ENCODE measurements at regions not wholly inside any gene's neighbourhood (a gene's known extent, or its start where the extent isn't known, plus 50 kb on each side); places are given as distances from the start of the nearest gene placed in this dataset.
"Not testable (repeated sequence)": the region's sequence is repeated elsewhere in the genome, so short reads cannot be mapped to it uniquely, and the experiment has no call there.

DNA sequence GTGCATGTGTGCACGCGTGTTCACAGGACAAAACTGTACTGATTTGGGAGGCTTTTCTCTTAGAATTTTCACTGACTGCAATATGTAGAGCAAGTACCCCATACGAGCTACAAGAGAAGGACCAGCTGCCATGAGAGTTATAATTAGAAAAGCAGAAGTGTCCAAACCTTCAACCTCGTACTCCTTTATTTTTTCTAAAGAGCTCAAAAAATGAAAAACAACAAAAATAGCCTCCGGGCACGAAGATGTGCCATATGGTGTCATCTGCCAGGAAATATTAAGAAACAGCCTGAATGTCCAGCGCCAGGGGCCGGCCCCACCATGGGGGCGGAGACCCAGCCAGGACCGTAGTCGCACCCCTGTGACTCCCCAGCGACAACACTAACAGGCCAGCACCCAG, 84.6 kb downstream of the KCNJ18 start:
- H3K4me1 ChIP-seq (ENCODE audit: control insufficient read depth, insufficient read depth, low read length); H3K27ac ChIP-seq (ENCODE audit: extremely low read depth, low read depth, low read length); H3K9me3 ChIP-seq (ENCODE audit: control insufficient read depth, insufficient read depth, low read depth, low read length); CTCF ChIA-PET; POLR2A ChIA-PET; H3K4me3 ChIP-seq (ENCODE audit: low read depth, low read length); H3K36me3 ChIP-seq (ENCODE audit: control insufficient read depth in 2 of 2, insufficient read depth in 1 of 2, low read length in 2 of 2): not testable (repeated sequence)

DNA sequence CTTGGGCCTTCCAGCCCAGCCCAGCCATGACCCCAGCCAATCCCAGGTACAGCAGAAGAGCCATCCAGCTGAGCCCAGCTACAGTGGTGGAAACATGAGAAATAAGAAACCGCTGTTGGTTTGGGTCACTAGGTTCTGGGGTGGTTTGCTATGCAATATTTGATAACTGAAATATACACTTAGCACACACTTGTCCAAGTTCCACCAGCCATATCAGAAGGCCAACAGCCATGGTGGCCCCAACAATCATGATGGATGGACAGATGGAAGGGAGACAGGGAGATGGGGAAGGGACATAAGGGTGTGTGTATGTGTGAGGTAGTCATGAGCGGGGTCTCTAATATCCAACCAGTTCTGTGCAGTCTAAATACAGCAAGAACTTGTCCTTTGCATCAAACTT, 86.5 kb downstream of the KCNJ18 start:
- H3K27ac ChIP-seq (ENCODE audit: extremely low read depth, low read depth, low read length); CTCF ChIA-PET: not testable (repeated sequence)

DNA sequence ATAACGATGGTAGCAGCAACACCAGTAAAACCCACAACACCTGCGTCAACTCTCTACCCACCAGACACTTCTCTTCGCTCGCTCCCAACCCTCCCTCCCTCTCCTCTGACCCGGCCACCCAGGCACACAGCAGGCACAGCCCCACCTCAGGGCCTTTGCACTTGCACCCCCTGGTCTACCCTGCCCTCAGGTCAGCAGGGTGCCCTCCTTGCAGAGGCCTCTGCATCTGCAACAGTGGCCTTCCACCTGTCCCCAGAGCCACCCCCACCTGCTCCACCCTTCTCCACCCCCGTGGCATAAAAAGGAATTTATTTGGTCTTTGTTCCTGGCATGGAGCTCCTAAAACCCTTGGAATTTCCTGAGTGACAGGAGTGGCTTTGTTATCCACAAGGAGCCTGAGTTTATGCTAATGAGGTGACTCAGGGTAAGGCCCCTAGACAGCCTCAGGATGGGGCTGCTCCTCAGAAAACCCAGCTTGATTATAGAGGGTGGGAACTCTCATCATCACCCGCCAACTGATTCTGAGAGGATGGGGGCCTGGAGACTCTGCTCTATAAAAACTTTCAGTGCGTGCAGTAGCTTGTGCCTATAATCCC, 88.1 kb downstream of the KCNJ18 start:
- H3K4me1 ChIP-seq (ENCODE audit: control insufficient read depth, insufficient read depth, low read length); H3K36me3 ChIP-seq (ENCODE audit: control insufficient read depth in 2 of 2, insufficient read depth in 1 of 2, low read length in 2 of 2); H3K4me3 ChIP-seq (ENCODE audit: low read depth, low read length); H3K27ac ChIP-seq (ENCODE audit: extremely low read depth, low read depth, low read length); H3K9me3 ChIP-seq (ENCODE audit: control insufficient read depth, insufficient read depth, low read depth, low read length); POLR2A ChIA-PET: not testable (repeated sequence)
- CTCF ChIA-PET: interaction anchor here (0.6 kb wide), 1 partner anchor 473 kb away, joined by 6 read pairs; no protein-coding TSS in a partner anchor

More for the DNA sequence above, 86.5 kb downstream of the KCNJ18 start:
- H3K36me3 ChIP-seq (ENCODE audit: control insufficient read depth in 2 of 2, insufficient read depth in 1 of 2, low read length in 2 of 2); H3K4me1 ChIP-seq (ENCODE audit: control insufficient read depth, insufficient read depth, low read length); H3K4me3 ChIP-seq (ENCODE audit: low read depth, low read length); H3K9me3 ChIP-seq (ENCODE audit: control insufficient read depth, insufficient read depth, low read depth, low read length); POLR2A ChIA-PET: not testable (repeated sequence)

DNA sequence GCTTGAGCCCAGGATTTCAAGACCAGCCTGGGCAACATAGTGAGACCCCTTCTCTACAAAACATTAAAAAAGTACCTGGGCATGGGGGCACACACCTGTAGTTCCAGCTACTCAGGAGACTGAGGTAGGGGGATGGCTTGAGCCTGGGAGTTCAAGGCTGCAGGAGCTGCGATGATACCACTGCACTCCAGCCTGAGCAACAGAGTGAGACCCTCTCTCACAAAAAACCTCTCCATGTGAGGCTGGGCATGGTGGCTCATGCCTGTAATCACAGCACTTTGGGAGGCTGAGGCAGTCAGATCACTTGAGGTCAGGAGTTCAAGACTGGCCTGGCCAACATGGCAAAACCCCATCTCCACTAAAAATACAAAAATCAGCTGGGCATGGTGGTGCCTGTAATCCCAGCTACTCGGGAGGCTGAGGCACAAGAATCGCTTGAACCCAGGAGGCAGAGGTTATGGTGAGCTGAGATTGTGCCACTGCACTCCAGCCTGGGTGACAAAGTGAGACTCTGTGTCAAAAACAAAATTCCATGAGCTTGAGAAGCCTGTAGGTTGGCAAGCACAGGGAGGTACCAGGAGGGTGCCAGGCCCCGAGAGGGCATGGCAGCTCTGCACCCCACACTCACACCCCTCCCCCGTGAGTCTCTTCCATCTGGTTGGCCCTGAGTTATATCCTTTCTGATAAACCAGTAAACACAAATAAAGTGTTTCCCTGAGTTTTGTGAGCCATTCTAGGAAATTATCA, 88.8 kb downstream of the KCNJ18 start:
- H3K27ac ChIP-seq (ENCODE audit: extremely low read depth, low read depth, low read length); H3K36me3 ChIP-seq (ENCODE audit: control insufficient read depth in 2 of 2, insufficient read depth in 1 of 2, low read length in 2 of 2); H3K4me3 ChIP-seq (ENCODE audit: low read depth, low read length); POLR2A ChIA-PET; H3K4me1 ChIP-seq (ENCODE audit: control insufficient read depth, insufficient read depth, low read length); H3K9me3 ChIP-seq (ENCODE audit: control insufficient read depth, insufficient read depth, low read depth, low read length): not testable (repeated sequence)
- CTCF ChIA-PET: interaction anchor here (0.6 kb wide), 2 partner anchors 39 to 473 kb away, joined by 4 to 6 read pairs; no protein-coding TSS in a partner anchor

DNA sequence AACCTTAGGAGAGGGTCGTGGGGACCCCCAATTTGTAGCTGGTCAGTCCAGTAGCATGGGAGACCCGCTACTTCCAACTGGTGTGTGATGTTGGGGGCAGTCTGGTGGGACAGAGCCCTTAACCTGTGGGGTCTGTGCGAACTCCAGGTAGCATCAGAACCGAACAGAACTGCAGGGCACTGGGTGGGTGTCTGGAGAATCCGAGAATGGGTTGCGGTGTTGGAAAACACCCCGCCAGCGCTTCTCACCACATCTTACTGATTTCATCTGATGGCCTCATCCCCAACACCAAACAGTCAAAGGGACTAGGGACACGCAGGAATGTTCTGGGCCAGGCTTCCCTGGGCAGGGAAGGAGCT, 89.3 kb downstream of the KCNJ18 start:
- H3K9me3 ChIP-seq (ENCODE audit: control insufficient read depth, insufficient read depth, low read depth, low read length); POLR2A ChIA-PET; H3K4me1 ChIP-seq (ENCODE audit: control insufficient read depth, insufficient read depth, low read length); H3K27ac ChIP-seq (ENCODE audit: extremely low read depth, low read depth, low read length); H3K4me3 ChIP-seq (ENCODE audit: low read depth, low read length); H3K36me3 ChIP-seq (ENCODE audit: control insufficient read depth in 2 of 2, insufficient read depth in 1 of 2, low read length in 2 of 2): not testable (repeated sequence)
- CTCF ChIA-PET: interaction anchor here (0.6 kb wide), 1 partner anchor 38 kb away, joined by 4 read pairs; no protein-coding TSS in a partner anchor

DNA sequence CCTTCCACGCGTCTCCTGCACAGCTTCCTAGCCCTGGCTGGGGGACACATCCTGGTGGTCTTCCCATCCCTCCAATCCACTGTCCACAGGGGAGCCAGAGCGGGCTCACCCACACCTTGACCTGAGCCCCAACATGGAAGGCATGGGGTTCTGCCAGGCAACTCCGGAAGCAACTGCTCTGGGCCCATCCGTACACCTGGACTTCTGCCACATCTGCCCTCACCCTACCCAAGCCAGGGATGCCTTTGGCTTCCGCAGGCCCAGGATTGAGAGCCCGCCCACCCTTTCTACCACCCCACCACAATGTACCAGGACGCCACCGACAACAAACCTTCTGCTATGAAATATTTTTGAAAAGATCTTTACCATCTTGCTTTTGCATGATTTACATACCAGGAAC, 89.8 kb downstream of the KCNJ18 start:
- H3K36me3 ChIP-seq (ENCODE audit: control insufficient read depth in 2 of 2, insufficient read depth in 1 of 2, low read length in 2 of 2): not testable (repeated sequence)

DNA sequence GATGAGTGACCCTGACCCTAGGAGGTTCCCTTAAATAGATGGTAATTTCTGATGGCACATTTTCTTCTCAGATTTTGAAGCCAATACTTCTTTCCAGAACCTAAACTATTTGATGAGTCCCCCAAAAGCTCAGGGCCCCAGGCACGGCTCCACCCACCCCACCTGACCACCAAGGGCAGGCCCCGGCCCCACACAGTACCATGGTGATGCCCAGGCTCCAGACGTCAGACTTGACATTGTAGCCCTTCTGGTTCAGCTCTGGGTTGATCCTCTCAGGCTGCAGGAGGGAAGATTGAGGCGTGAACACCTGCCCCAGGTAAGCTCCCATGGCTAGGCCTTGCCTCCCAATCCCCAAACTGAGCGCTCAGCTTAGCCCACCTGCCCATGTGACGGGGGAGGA, 90.3 kb downstream of the KCNJ18 start:
- H3K4me3 ChIP-seq (ENCODE audit: low read depth, low read length); CTCF ChIA-PET; H3K9me3 ChIP-seq (ENCODE audit: control insufficient read depth, insufficient read depth, low read depth, low read length); H3K27ac ChIP-seq (ENCODE audit: extremely low read depth, low read depth, low read length); H3K36me3 ChIP-seq (ENCODE audit: control insufficient read depth in 2 of 2, insufficient read depth in 1 of 2, low read length in 2 of 2); H3K4me1 ChIP-seq (ENCODE audit: control insufficient read depth, insufficient read depth, low read length); POLR2A ChIA-PET: not testable (repeated sequence)

More for the DNA sequence above, 89.8 kb downstream of the KCNJ18 start:
- POLR2A ChIA-PET; H3K9me3 ChIP-seq (ENCODE audit: control insufficient read depth, insufficient read depth, low read depth, low read length); H3K27ac ChIP-seq (ENCODE audit: extremely low read depth, low read depth, low read length); H3K4me1 ChIP-seq (ENCODE audit: control insufficient read depth, insufficient read depth, low read length); CTCF ChIA-PET; H3K4me3 ChIP-seq (ENCODE audit: low read depth, low read length): not testable (repeated sequence)

DNA sequence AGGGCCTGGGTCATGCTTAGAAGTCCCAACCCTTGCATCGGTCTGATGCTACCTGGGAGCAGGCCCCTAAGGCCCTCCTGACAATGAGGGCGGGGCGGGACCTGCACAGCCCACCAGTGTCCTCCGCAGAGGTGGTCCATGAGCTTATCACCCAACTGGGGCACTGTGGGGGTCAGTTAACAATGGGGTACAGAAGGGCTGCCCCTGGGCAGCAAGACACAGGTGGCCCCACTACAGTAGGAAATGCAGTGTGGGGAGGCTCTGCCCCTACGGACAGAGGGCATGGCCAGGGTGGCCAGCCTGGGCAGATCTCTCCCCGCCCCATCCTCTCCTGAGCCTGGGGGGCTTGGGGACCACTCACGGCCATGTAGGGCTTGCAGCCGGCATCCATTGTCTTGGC, 90.7 kb downstream of the KCNJ18 start:
- H3K36me3 ChIP-seq (ENCODE audit: control insufficient read depth in 2 of 2, insufficient read depth in 1 of 2, low read length in 2 of 2); CTCF ChIA-PET; H3K4me1 ChIP-seq (ENCODE audit: control insufficient read depth, insufficient read depth, low read length); H3K9me3 ChIP-seq (ENCODE audit: control insufficient read depth, insufficient read depth, low read depth, low read length); POLR2A ChIA-PET; H3K4me3 ChIP-seq (ENCODE audit: low read depth, low read length); H3K27ac ChIP-seq (ENCODE audit: extremely low read depth, low read depth, low read length): not testable (repeated sequence)

DNA sequence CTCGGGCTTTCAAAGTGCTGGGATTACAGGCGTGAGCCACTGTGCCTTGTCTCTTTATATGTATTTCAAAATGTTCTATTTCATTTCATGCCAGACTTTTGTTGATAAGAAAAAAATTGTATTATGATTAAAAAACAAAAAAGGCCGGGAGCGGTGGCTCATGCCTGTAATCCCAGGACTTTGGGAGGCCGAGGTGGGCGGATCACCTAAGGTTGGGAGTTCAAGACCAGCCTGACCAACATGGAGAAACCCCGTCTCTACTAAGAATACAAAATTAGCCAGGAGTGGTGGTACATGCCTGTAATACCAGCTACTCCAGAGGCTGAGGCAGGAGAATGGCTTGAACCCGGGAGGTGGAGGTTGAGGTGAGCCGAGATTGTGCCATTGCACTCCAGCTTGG, 121.9 kb downstream of the KCNJ18 start:
- POLR2A ChIA-PET; H3K36me3 ChIP-seq (ENCODE audit: control insufficient read depth in 2 of 2, insufficient read depth in 1 of 2, low read length in 2 of 2); CTCF ChIA-PET: not testable (repeated sequence)

More for the DNA sequence above, 121.9 kb downstream of the KCNJ18 start:
- H3K9me3 ChIP-seq (ENCODE audit: control insufficient read depth, insufficient read depth, low read depth, low read length); H3K27ac ChIP-seq (ENCODE audit: extremely low read depth, low read depth, low read length); H3K4me1 ChIP-seq (ENCODE audit: control insufficient read depth, insufficient read depth, low read length); H3K4me3 ChIP-seq (ENCODE audit: low read depth, low read length): not testable (repeated sequence)

Data from HEK293 (cell line).